GM23338 (cell line): ENCODE measurements at regions not wholly inside any gene's neighbourhood (a gene's known extent, or its start where the extent isn't known, plus 50 kb on each side); places are given as distances from the start of the nearest gene placed in this dataset.

Source experiments
- ATAC-seq: fragments of 200-7000 bp; cut with Tn5 transposase; 3 replicates; pipeline ENCODE4 v1.9.1; 2020
- DNase-seq: peaks from one replicate; pipeline ENCODE4 v3.0.0-alpha.2; 2015; ENCODE audit warnings: low spot score
- H2AFZ ChIP-seq: fragments of 200-600 bp; sonication (generic); 2 replicates; pipeline ENCODE4 v1.8.0; 2016; ENCODE audit warnings: antibody characterized with exemption, mild to moderate bottlenecking, moderate library complexity
- H3F3A ChIP-seq: fragments of 200-600 bp; sonication (generic); replicated peaks from 2 replicates; pipeline ENCODE4 v1.8.0; 2017; ENCODE audit warnings: antibody characterized with exemption, mixed run types, low read depth
- H3K27ac ChIP-seq: fragments of 200-600 bp; sonication (generic); 2 replicates; pipeline ENCODE4 v1.6.1; 2016; ENCODE audit warnings: low read depth
- H3K27me3 ChIP-seq: fragments of 200-600 bp; sonication (generic); 2 replicates; pipeline ENCODE4 v1.8.0; 2016; ENCODE audit warnings: mild to moderate bottlenecking, mixed run types, moderate library complexity; ENCODE audit not compliant: insufficient read depth
- H3K36me3 ChIP-seq: fragments of 200-600 bp; sonication (generic); 2 replicates; pipeline ENCODE4 v1.8.0; 2016; ENCODE audit warnings: mild to moderate bottlenecking; ENCODE audit not compliant: insufficient read depth
- H3K4me1 ChIP-seq: fragments of 200-600 bp; sonication (generic); 2 replicates; pipeline ENCODE4 v1.8.0; 2016; ENCODE audit warnings: mild to moderate bottlenecking, moderate library complexity; ENCODE audit not compliant: insufficient read depth
- H3K4me2 ChIP-seq: fragments of 200-600 bp; sonication (generic); 2 replicates; pipeline ENCODE4 v1.7.1; 2017; ENCODE audit warnings: mixed run types
- H3K4me3 ChIP-seq: fragments of 200-600 bp; sonication (generic); 2 replicates; pipeline ENCODE4 v1.6.1; 2016; ENCODE audit warnings: mixed run types
- H3K79me2 ChIP-seq: fragments of 200-600 bp; sonication (generic); replicated peaks from 2 replicates; pipeline ENCODE4 v1.8.0; 2017; ENCODE audit warnings: mild to moderate bottlenecking; ENCODE audit not compliant: insufficient read depth
- H3K9me2 ChIP-seq: fragments of 200-600 bp; sonication (generic); 2 replicates; pipeline ENCODE4 v1.8.0; 2017; ENCODE audit not compliant: insufficient read depth
- H4K20me1 ChIP-seq: fragments of 200-600 bp; sonication (generic); replicated peaks from 2 replicates; pipeline ENCODE4 v1.8.0; 2017; ENCODE audit warnings: mild to moderate bottlenecking; ENCODE audit not compliant: insufficient read depth
- H3K27ac Mint-ChIP-seq: 2 replicates; pipeline ENCODE4 v1.8.0; 2020; ENCODE audit warnings: inconsistent platforms, mild to moderate bottlenecking, moderate library complexity, mixed read lengths
- H3K27me3 Mint-ChIP-seq: 3 replicates; pipeline ENCODE4 v1.8.0; 2022; ENCODE audit warnings: low read depth, mild to moderate bottlenecking, moderate library complexity, mixed read lengths, inconsistent platforms; ENCODE audit not compliant: insufficient read depth, poor library complexity
- H3K36me3 Mint-ChIP-seq: 3 replicates; pipeline ENCODE4 v1.8.0; 2021; ENCODE audit warnings: low read depth, mild to moderate bottlenecking, inconsistent platforms, moderate library complexity, mixed read lengths
- H3K4me1 Mint-ChIP-seq: 3 replicates; pipeline ENCODE4 v1.8.0; 2020; ENCODE audit warnings: mild to moderate bottlenecking, inconsistent platforms, mixed read lengths
- H3K4me3 Mint-ChIP-seq: 3 replicates; pipeline ENCODE4 v1.8.0; 2021; ENCODE audit warnings: moderate library complexity, mild to moderate bottlenecking, inconsistent platforms, mixed read lengths
- H3K9me3 Mint-ChIP-seq: 3 replicates; pipeline ENCODE4 v1.8.0; 2020; ENCODE audit warnings: moderate library complexity, mild to moderate bottlenecking, inconsistent platforms, mixed read lengths
- CREB1 ChIP-seq: fragments of 250-450 bp; sonication (Bioruptor Pico); IDR thresholded peaks from 2 replicates; pipeline ENCODE4 v1.5.0; 2020; ENCODE audit warnings: low read depth, mild to moderate bottlenecking, moderate library complexity
- EZH2 ChIP-seq: fragments of 200-600 bp; sonication (generic); IDR thresholded peaks from one replicate; pipeline ENCODE4 v1.8.0; 2017; ENCODE audit warnings: antibody characterized with exemption, mild to moderate bottlenecking, low read depth; ENCODE audit not compliant: unreplicated experiment
- EZH2phosphoT487 ChIP-seq: fragments of 200-600 bp; sonication (generic); IDR thresholded peaks from one replicate; pipeline ENCODE4 v1.8.1; 2018; ENCODE audit warnings: antibody characterized with exemption; ENCODE audit not compliant: unreplicated experiment
- JUNB ChIP-seq: IDR thresholded peaks from one replicate; pipeline ENCODE4 v1.6.1; 2016; ENCODE audit warnings: antibody characterized with exemption; ENCODE audit not compliant: unreplicated experiment
- NANOG ChIP-seq: IDR thresholded peaks from 2 replicates; pipeline ENCODE4 v1.6.1; 2016; ENCODE audit warnings: antibody characterized with exemption, borderline replicate concordance
- POLR2AphosphoS5 ChIP-seq: IDR thresholded peaks from 2 replicates; pipeline ENCODE4 v1.6.1; 2016; ENCODE audit warnings: antibody characterized with exemption, low read depth
- STAT1 ChIP-seq: IDR thresholded peaks from one replicate; pipeline ENCODE4 v1.6.1; 2016; ENCODE audit warnings: antibody characterized with exemption; ENCODE audit not compliant: unreplicated experiment
- ZNF114 ChIP-seq: fragments of 250-450 bp; sonication (Bioruptor Pico); IDR thresholded peaks from 2 replicates; pipeline ENCODE4 v1.5.0; 2020; ENCODE audit warnings: mild to moderate bottlenecking, moderate library complexity
- ZNF331 ChIP-seq: fragments of 250-450 bp; sonication (Bioruptor Pico); IDR thresholded peaks from 2 replicates; pipeline ENCODE4 v1.5.0; 2020; ENCODE audit warnings: low read depth, mild to moderate bottlenecking, moderate library complexity
- TF ChIP-seq, protein P1 (sequence below): fragments of 250-450 bp; sonication (Bioruptor Pico); IDR thresholded peaks from 2 replicates; pipeline ENCODE4 v1.5.0; 2020; ENCODE audit warnings: mild to moderate bottlenecking, moderate library complexity
- TF ChIP-seq, protein P2 (sequence below), 2 experiments: fragments of 200-600 bp in 1 of 2; sonication (generic) in 1 of 2; conservative IDR thresholded peaks; 2 replicates each; pipeline versions ENCODE4 v1.5.1 to v1.6.1; 2016 to 2017; ENCODE audit warnings: antibody characterized with exemption in 2 of 2, low read depth in 2 of 2, mild to moderate bottlenecking in 2 of 2, moderate library complexity in 1 of 2
- TF ChIP-seq, protein P3 (sequence below): IDR thresholded peaks from 2 replicates; pipeline ENCODE4 v1.6.1; 2016; ENCODE audit warnings: antibody characterized with exemption
- TF ChIP-seq, protein P4 (sequence below): IDR thresholded peaks from one replicate; pipeline ENCODE4 v1.6.1; 2018; ENCODE audit warnings: antibody characterized with exemption; ENCODE audit not compliant: unreplicated experiment

DNA sequence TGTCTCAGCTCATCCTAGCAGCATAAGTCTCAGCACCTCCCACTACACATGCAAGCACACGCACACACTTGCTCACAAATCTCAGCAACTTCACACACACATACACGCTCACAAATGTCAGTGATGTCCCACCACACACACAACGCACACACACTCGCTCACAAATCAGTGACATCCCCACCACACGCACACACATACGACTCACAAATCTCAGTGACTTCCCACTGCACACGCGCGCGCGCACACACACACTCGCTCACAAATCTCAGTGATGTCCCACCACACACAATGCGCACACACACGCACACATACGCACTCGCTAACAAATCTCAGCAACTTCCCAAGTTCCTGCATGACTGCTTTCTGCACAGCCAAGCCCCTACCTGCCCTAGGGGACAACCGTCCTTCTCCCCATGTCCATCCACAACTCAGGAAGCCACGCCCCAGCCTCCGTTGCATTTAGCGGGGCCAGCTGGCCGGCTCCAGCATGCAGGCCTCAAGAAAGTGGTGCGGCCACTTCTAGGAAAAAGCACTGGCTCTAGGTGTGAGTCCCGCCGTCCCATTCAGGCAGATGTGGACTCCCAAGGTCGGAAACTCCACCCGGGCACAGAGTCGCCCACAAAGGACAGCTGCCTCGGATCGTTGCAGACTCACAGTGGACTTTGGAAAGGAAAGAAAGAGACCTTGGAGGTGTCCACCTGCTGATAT, 180.1 kb upstream of the SALL3 start:
- H3K9me3 Mint-ChIP-seq: peaks cover 98% of the 10 kb centered on the region
- H3K79me2 ChIP-seq: no peaks in the 10 kb centered on the region
- no peaks in the 10 kb centered on the region for H3F3A ChIP-seq
- peaks cover 28% of the 10 kb centered on the region for H3K36me3 Mint-ChIP-seq
- no peaks in the 10 kb centered on the region for H4K20me1 ChIP-seq
- no peak overlapping the region; the same call in 1 of the 2 replicates for H3K27ac Mint-ChIP-seq
- no peak for TF ChIP-seq EZH2
- no peak for TF ChIP-seq EZH2phosphoT487
- TF ChIP-seq, protein P1, sequence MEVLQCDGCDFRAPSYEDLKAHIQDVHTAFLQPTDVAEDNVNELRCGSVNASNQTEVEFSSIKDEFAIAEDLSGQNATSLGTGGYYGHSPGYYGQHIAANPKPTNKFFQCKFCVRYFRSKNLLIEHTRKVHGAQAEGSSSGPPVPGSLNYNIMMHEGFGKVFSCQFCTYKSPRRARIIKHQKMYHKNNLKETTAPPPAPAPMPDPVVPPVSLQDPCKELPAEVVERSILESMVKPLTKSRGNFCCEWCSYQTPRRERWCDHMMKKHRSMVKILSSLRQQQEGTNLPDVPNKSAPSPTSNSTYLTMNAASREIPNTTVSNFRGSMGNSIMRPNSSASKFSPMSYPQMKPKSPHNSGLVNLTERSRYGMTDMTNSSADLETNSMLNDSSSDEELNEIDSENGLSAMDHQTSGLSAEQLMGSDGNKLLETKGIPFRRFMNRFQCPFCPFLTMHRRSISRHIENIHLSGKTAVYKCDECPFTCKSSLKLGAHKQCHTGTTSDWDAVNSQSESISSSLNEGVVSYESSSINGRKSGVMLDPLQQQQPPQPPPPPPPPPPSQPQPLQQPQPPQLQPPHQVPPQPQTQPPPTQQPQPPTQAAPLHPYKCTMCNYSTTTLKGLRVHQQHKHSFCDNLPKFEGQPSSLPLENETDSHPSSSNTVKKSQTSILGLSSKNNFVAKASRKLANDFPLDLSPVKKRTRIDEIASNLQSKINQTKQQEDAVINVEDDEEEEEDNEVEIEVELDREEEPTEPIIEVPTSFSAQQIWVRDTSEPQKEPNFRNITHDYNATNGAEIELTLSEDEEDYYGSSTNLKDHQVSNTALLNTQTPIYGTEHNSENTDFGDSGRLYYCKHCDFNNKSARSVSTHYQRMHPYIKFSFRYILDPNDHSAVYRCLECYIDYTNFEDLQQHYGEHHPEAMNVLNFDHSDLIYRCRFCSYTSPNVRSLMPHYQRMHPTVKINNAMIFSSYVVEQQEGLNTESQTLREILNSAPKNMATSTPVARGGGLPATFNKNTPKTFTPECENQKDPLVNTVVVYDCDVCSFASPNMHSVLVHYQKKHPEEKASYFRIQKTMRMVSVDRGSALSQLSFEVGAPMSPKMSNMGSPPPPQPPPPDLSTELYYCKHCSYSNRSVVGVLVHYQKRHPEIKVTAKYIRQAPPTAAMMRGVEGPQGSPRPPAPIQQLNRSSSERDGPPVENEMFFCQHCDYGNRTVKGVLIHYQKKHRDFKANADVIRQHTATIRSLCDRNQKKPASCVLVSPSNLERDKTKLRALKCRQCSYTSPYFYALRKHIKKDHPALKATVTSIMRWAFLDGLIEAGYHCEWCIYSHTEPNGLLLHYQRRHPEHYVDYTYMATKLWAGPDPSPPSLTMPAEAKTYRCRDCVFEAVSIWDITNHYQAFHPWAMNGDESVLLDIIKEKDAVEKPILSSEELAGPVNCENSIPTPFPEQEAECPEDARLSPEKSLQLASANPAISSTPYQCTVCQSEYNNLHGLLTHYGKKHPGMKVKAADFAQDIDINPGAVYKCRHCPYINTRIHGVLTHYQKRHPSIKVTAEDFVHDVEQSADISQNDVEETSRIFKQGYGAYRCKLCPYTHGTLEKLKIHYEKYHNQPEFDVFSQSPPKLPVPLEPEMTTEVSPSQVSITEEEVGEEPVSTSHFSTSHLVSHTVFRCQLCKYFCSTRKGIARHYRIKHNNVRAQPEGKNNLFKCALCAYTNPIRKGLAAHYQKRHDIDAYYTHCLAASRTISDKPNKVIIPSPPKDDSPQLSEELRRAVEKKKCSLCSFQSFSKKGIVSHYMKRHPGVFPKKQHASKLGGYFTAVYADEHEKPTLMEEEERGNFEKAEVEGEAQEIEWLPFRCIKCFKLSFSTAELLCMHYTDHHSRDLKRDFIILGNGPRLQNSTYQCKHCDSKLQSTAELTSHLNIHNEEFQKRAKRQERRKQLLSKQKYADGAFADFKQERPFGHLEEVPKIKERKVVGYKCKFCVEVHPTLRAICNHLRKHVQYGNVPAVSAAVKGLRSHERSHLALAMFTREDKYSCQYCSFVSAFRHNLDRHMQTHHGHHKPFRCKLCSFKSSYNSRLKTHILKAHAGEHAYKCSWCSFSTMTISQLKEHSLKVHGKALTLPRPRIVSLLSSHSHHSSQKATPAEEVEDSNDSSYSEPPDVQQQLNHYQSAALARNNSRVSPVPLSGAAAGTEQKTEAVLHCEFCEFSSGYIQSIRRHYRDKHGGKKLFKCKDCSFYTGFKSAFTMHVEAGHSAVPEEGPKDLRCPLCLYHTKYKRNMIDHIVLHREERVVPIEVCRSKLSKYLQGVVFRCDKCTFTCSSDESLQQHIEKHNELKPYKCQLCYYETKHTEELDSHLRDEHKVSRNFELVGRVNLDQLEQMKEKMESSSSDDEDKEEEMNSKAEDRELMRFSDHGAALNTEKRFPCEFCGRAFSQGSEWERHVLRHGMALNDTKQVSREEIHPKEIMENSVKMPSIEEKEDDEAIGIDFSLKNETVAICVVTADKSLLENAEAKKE (CRISPR knock-in tag): no peak
- TF ChIP-seq ZNF331 (CRISPR knock-in tag): no peak
- TF ChIP-seq, protein P2, sequence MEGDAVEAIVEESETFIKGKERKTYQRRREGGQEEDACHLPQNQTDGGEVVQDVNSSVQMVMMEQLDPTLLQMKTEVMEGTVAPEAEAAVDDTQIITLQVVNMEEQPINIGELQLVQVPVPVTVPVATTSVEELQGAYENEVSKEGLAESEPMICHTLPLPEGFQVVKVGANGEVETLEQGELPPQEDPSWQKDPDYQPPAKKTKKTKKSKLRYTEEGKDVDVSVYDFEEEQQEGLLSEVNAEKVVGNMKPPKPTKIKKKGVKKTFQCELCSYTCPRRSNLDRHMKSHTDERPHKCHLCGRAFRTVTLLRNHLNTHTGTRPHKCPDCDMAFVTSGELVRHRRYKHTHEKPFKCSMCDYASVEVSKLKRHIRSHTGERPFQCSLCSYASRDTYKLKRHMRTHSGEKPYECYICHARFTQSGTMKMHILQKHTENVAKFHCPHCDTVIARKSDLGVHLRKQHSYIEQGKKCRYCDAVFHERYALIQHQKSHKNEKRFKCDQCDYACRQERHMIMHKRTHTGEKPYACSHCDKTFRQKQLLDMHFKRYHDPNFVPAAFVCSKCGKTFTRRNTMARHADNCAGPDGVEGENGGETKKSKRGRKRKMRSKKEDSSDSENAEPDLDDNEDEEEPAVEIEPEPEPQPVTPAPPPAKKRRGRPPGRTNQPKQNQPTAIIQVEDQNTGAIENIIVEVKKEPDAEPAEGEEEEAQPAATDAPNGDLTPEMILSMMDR (conservative IDR thresholded peaks at IDR 0.05; ENCODE audit: low read depth in 2 of 2): no peak
- no peak for TF ChIP-seq CREB1
- TF ChIP-seq, protein P3, sequence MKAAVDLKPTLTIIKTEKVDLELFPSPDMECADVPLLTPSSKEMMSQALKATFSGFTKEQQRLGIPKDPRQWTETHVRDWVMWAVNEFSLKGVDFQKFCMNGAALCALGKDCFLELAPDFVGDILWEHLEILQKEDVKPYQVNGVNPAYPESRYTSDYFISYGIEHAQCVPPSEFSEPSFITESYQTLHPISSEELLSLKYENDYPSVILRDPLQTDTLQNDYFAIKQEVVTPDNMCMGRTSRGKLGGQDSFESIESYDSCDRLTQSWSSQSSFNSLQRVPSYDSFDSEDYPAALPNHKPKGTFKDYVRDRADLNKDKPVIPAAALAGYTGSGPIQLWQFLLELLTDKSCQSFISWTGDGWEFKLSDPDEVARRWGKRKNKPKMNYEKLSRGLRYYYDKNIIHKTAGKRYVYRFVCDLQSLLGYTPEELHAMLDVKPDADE: no peak
- TF ChIP-seq, protein P4, sequence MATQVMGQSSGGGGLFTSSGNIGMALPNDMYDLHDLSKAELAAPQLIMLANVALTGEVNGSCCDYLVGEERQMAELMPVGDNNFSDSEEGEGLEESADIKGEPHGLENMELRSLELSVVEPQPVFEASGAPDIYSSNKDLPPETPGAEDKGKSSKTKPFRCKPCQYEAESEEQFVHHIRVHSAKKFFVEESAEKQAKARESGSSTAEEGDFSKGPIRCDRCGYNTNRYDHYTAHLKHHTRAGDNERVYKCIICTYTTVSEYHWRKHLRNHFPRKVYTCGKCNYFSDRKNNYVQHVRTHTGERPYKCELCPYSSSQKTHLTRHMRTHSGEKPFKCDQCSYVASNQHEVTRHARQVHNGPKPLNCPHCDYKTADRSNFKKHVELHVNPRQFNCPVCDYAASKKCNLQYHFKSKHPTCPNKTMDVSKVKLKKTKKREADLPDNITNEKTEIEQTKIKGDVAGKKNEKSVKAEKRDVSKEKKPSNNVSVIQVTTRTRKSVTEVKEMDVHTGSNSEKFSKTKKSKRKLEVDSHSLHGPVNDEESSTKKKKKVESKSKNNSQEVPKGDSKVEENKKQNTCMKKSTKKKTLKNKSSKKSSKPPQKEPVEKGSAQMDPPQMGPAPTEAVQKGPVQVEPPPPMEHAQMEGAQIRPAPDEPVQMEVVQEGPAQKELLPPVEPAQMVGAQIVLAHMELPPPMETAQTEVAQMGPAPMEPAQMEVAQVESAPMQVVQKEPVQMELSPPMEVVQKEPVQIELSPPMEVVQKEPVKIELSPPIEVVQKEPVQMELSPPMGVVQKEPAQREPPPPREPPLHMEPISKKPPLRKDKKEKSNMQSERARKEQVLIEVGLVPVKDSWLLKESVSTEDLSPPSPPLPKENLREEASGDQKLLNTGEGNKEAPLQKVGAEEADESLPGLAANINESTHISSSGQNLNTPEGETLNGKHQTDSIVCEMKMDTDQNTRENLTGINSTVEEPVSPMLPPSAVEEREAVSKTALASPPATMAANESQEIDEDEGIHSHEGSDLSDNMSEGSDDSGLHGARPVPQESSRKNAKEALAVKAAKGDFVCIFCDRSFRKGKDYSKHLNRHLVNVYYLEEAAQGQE: no peak
- no peak for TF ChIP-seq ZNF114 (CRISPR knock-in tag)
- no peak for TF ChIP-seq NANOG
- TF ChIP-seq JUNB: no peak
- TF ChIP-seq STAT1: no peak
- TF ChIP-seq POLR2AphosphoS5: no peak
- no peaks in the 10 kb centered on the region for H3K4me1 ChIP-seq
- no peak overlapping the region for H2AFZ ChIP-seq
- H3K27me3 ChIP-seq: no peaks in the 10 kb centered on the region
- no peak overlapping the region for H3K27ac ChIP-seq
- H3K36me3 ChIP-seq: no peaks in the 10 kb centered on the region
- no peak overlapping the region for H3K4me3 ChIP-seq
- H3K27me3 Mint-ChIP-seq: peaks cover 4% of the 10 kb centered on the region
- ATAC-seq: no peak
- no peak overlapping the region for H3K4me3 Mint-ChIP-seq
- H3K4me2 ChIP-seq: no peak overlapping the region
- no peaks in the 10 kb centered on the region; the same call in 2 of the 3 replicates for H3K4me1 Mint-ChIP-seq
- no peaks in the 10 kb centered on the region for H3K9me2 ChIP-seq
- DNase-seq: no peak
